Neuronal stem cell (in vitro differentiated cells): ENCODE measurements at regions not wholly inside any gene's neighbourhood (a gene's known extent, or its start where the extent isn't known, plus 50 kb on each side); places are given as distances from the start of the nearest gene placed in this dataset.
A peak's percentile ranks its signal among the peaks of the same experiment; 100 is the strongest.

ENCODE experiments used
- DNase-seq: peaks from one replicate; pipeline ENCODE4 v3.0.0-alpha.2; 2013; ENCODE audit warnings: low spot score
- H2AFZ ChIP-seq: one replicate; pipeline ENCODE4 v1.6.1; 2013; ENCODE audit warnings: mild to moderate bottlenecking, low read length, inconsistent platforms
- H2AK5ac ChIP-seq: 2 replicates; pipeline ENCODE4 v1.6.1; 2013; ENCODE audit warnings: low read depth, mild to moderate bottlenecking, inconsistent platforms, low read length, moderate library complexity, mixed read lengths
- H2BK120ac ChIP-seq: 2 replicates; pipeline ENCODE4 v1.6.1; 2013; ENCODE audit warnings: low read depth, mild to moderate bottlenecking, inconsistent platforms, low read length, moderate library complexity, mixed read lengths
- H2BK12ac ChIP-seq: one replicate; pipeline ENCODE4 v1.6.1; 2013; ENCODE audit warnings: low read length, inconsistent platforms
- H2BK15ac ChIP-seq: 2 replicates; pipeline ENCODE4 v1.6.1; 2013; ENCODE audit warnings: mild to moderate bottlenecking, low read length, inconsistent platforms, mixed read lengths
- H2BK5ac ChIP-seq: one replicate; pipeline ENCODE4 v1.6.1; 2013; ENCODE audit warnings: inconsistent platforms, mild to moderate bottlenecking, low read length, moderate library complexity
- H3K14ac ChIP-seq: one replicate; pipeline ENCODE4 v1.6.1; 2013; ENCODE audit warnings: low read length, inconsistent platforms
- H3K18ac ChIP-seq: 2 replicates; pipeline ENCODE4 v1.6.1; 2013; ENCODE audit warnings: low read length, inconsistent platforms
- H3K23ac ChIP-seq: 2 replicates; pipeline ENCODE4 v1.6.1; 2013; ENCODE audit warnings: low read depth, mild to moderate bottlenecking, mixed read lengths, low read length, inconsistent platforms; ENCODE audit not compliant: poor library complexity
- H3K27ac ChIP-seq: replicated peaks from 3 replicates; pipeline ENCODE4 v1.5.1; 2013; ENCODE audit warnings: low read length, inconsistent platforms
- H3K27me3 ChIP-seq, 3 experiments: 2 replicates each; pipeline ENCODE4 v1.6.1; 2013; ENCODE audit warnings: low read length in 3 of 3, mild to moderate bottlenecking in 2 of 3, inconsistent platforms in 1 of 3, low read depth in 1 of 3, mixed read lengths in 1 of 3, moderate library complexity in 1 of 3; ENCODE audit not compliant: control insufficient read depth in 3 of 3, insufficient read depth in 3 of 3
- H3K36me3 ChIP-seq, 2 donors: replicated peaks in 1 of 2; 2 replicates each; pipeline ENCODE4 v1.6.1; 2013; ENCODE audit warnings: low read length in 2 of 2; ENCODE audit not compliant: control insufficient read depth in 2 of 2, insufficient read depth in 2 of 2
- H3K4ac ChIP-seq: 2 replicates; pipeline ENCODE4 v1.6.1; 2013; ENCODE audit warnings: inconsistent platforms, mild to moderate bottlenecking, low read length, moderate library complexity
- H3K4me1 ChIP-seq, 2 donors: 1 replicate in 1 of 2; 2 replicates in 1 of 2; pipeline ENCODE4 v1.6.1; 2013; ENCODE audit warnings: low read length in 2 of 2, low read depth in 1 of 2; ENCODE audit not compliant: control insufficient read depth in 2 of 2, insufficient read depth in 1 of 2
- H3K4me2 ChIP-seq: one replicate; pipeline ENCODE4 v1.6.1; 2013; ENCODE audit warnings: mild to moderate bottlenecking, low read length, inconsistent platforms; ENCODE audit not compliant: insufficient read depth, poor library complexity, severe bottlenecking
- H3K4me3 ChIP-seq, 2 donors: 2 replicates each; pipeline ENCODE4 v1.5.1; 2013; ENCODE audit warnings: low read length in 2 of 2, mild to moderate bottlenecking in 2 of 2, inconsistent platforms in 1 of 2, moderate library complexity in 1 of 2
- H3K79me1 ChIP-seq: one replicate; pipeline ENCODE4 v1.6.1; 2013; ENCODE audit warnings: low read depth, mild to moderate bottlenecking, inconsistent platforms, low read length, moderate library complexity
- H3K9ac ChIP-seq: one replicate; pipeline ENCODE4 v1.6.1; 2013; ENCODE audit warnings: mild to moderate bottlenecking, low read depth, low read length, inconsistent platforms; ENCODE audit not compliant: poor library complexity
- H3K9me3 ChIP-seq, 2 donors: replicated peaks in 1 of 2; 2 replicates each; pipeline versions ENCODE3 to v1.6.1; 2013; ENCODE audit warnings: low read length in 2 of 2, mild to moderate bottlenecking in 2 of 2, inconsistent platforms in 1 of 2, low read depth in 1 of 2, mixed read lengths in 1 of 2, moderate library complexity in 1 of 2; ENCODE audit not compliant: control insufficient read depth in 2 of 2, insufficient read depth in 1 of 2
- H4K8ac ChIP-seq: one replicate; pipeline ENCODE4 v1.6.1; 2013; ENCODE audit warnings: low read depth, mild to moderate bottlenecking, inconsistent platforms, low read length, moderate library complexity
- H4K91ac ChIP-seq: one replicate; pipeline ENCODE4 v1.6.1; 2013; ENCODE audit warnings: low read length, low read depth, mild to moderate bottlenecking, inconsistent platforms; ENCODE audit not compliant: poor library complexity
- whole genome bisulfite sequencing, 2 donors: extraction: QIAGEN DNeasy Blood & Tissue Kit; methylation state at CpG; one replicate each; pipeline ENCODE4 v1.1.7; 2013; ENCODE audit warnings: missing lambda C conversion rate in 2 of 2, mixed read lengths in 1 of 2; ENCODE audit not compliant: insufficient read length in 2 of 2, insufficient replicate concordance in 1 of 2; ENCODE audit errors: extremely low coverage in 2 of 2; 5-methylcytosine and 5-hydroxymethylcytosine counted together

- Histone ChIP-seq H3K27me3 (no peaks in the 10 kb centered on the region), H4K91ac (no peak overlapping the region), H3K4me2 (no peak overlapping the region), H2BK15ac (no peak overlapping the region), H3K36me3 (no peaks in the 10 kb centered on the region), H3K27ac (no peak overlapping the region), H3K9me3 (no peaks in the 10 kb centered on the region), H2AK5ac (no peak overlapping the region), H2BK12ac (no peak overlapping the region), H3K79me1 (no peaks in the 10 kb centered on the region), H3K4me1 (no peaks in the 10 kb centered on the region), H3K18ac (no peak overlapping the region), H2BK5ac (no peak overlapping the region), H2BK120ac (no peak overlapping the region), H3K4me3 (no peak overlapping the region), H3K23ac (no peak overlapping the region), H3K9ac (no peak overlapping the region), H3K4ac (no peak overlapping the region), H3K14ac (no peak overlapping the region), H2AFZ (no peak overlapping the region), H4K8ac (no peak overlapping the region)
- no CpG with 5 or more reads among the region's 1 CpG for WGBS, 2 donors
- no peak for DNase-seq
These were observed 241.4 kb upstream of the EPHA5 start for GRCh38 chr4:65911720-65912119.

GRCh38 chr4:65893957-65894755 lies 223.9 kb upstream of the EPHA5 start:
- no peaks in the 10 kb centered on the region for H3K79me1 ChIP-seq
- no peaks in the 10 kb centered on the region for H3K27me3 ChIP-seq
- H2BK12ac ChIP-seq: no peak overlapping the region
- no peak overlapping the region for H4K8ac ChIP-seq
- H3K18ac ChIP-seq: no peak overlapping the region
- no peak overlapping the region for H3K4ac ChIP-seq
- no peak for DNase-seq
- peak overlapping the region; percentile 27 for H2AFZ ChIP-seq
- H3K27ac ChIP-seq: no peak overlapping the region
- H2AK5ac ChIP-seq: no peak overlapping the region
- no peak overlapping the region for H3K4me3 ChIP-seq
- H3K9ac ChIP-seq: no peak overlapping the region
- WGBS, 2 donors: no CpG with 5 or more reads among the region's 6 CpGs
- no peaks in the 10 kb centered on the region for H3K36me3 ChIP-seq
- peaks cover 0 to 10% of the 10 kb centered on the region in 2 donors for H3K4me1 ChIP-seq
- no peak overlapping the region for H2BK15ac ChIP-seq
- H3K14ac ChIP-seq: no peak overlapping the region
- no peak overlapping the region for H3K4me2 ChIP-seq
- no peak overlapping the region for H4K91ac ChIP-seq
- no peak overlapping the region for H2BK5ac ChIP-seq
- peaks cover 0 to 6% of the 10 kb centered on the region in 2 donors for H3K9me3 ChIP-seq
- no peak overlapping the region for H3K23ac ChIP-seq
- no peak overlapping the region for H2BK120ac ChIP-seq

GRCh38 chr4:65893271-65893670 lies 223.0 kb upstream of the EPHA5 start:
- H3K4ac ChIP-seq: no peak overlapping the region
- no peak overlapping the region for H3K9ac ChIP-seq
- no peak overlapping the region for H3K4me2 ChIP-seq
- H3K36me3 ChIP-seq: no peaks in the 10 kb centered on the region
- no peak overlapping the region for H2BK12ac ChIP-seq
- no peak overlapping the region for H4K8ac ChIP-seq
- no peak overlapping the region for H3K23ac ChIP-seq
- no peak overlapping the region for H3K27ac ChIP-seq
- H3K18ac ChIP-seq: no peak overlapping the region
- no peak overlapping the region for H3K4me3 ChIP-seq
- no peaks in the 10 kb centered on the region for H3K79me1 ChIP-seq
- H2BK15ac ChIP-seq: no peak overlapping the region
- peaks cover 0 to 10% of the 10 kb centered on the region in 2 donors for H3K4me1 ChIP-seq
- DNase-seq: no peak
- H3K27me3 ChIP-seq: no peaks in the 10 kb centered on the region
- no peak overlapping the region for H3K14ac ChIP-seq
- no peak overlapping the region for H2BK5ac ChIP-seq
- no peak overlapping the region for H2BK120ac ChIP-seq
- H2AK5ac ChIP-seq: no peak overlapping the region
- H3K9me3 ChIP-seq: peaks cover 0 to 6% of the 10 kb centered on the region in 2 donors
- H2AFZ ChIP-seq: peak overlapping the region; percentile 88
- WGBS, 2 donors: no CpG with 5 or more reads among the region's 1 CpG
- no peak overlapping the region for H4K91ac ChIP-seq

- no peak overlapping the region for H3K18ac ChIP-seq
- H3K79me1 ChIP-seq: no peaks in the 10 kb centered on the region
- no peak overlapping the region for H3K9ac ChIP-seq
- no peak overlapping the region for H3K4ac ChIP-seq
- H3K9me3 ChIP-seq: no peaks in the 10 kb centered on the region
- no peaks in the 10 kb centered on the region for H3K27me3 ChIP-seq
- H3K4me1 ChIP-seq: no peaks in the 10 kb centered on the region
- H2BK5ac ChIP-seq: no peak overlapping the region
- no peak overlapping the region for H4K8ac ChIP-seq
- H3K36me3 ChIP-seq: no peaks in the 10 kb centered on the region
- no peak overlapping the region for H4K91ac ChIP-seq
- no peak overlapping the region for H3K4me2 ChIP-seq
- no peak overlapping the region for H2BK120ac ChIP-seq
- no peak overlapping the region for H2AK5ac ChIP-seq
- DNase-seq: no peak
- H3K23ac ChIP-seq: no peak overlapping the region
- H3K4me3 ChIP-seq: no peak overlapping the region
- WGBS, 2 donors: no CpG with 5 or more reads among the region's 1 CpG
- H2BK15ac ChIP-seq: no peak overlapping the region
- H3K27ac ChIP-seq: no peak overlapping the region
- H2BK12ac ChIP-seq: no peak overlapping the region
- H2AFZ ChIP-seq: peak overlapping the region; percentile 40
- no peak overlapping the region for H3K14ac ChIP-seq
These were observed 210.3 kb upstream of the EPHA5 start for GRCh38 chr4:65880594-65880993.
